ENCODE measurements at regions not wholly inside any gene's neighbourhood (a gene's known extent, or its start where the extent isn't known, plus 50 kb on each side); places are given as distances from the start of the nearest gene placed in this dataset.
A peak's percentile ranks its signal among the peaks of the same experiment; 100 is the strongest.

DNA sequence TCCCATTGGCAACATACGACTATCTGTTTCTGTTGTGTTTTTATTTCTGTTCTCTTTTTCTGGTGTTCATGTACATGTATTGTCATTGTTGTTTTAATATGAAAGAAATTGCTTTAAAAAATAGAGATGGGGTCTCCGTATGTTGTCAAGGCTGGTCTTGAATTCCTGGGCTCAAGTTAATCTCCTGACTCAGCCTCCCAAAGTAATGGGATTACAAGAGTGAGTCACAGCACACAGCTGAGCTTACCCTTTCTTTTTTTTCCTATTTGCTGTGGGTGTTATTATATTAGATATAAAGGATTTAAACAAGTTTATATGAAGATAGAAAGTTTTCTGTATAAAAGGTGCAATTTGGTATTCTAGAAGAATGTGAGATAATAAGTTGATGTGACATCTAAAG lies 554.6 kb downstream of the DSC3 start:
- FAIRE-seq (no peak), DNase-seq (ENCODE audit: insufficient read length, low spot score) (no peak)
- TF ChIP-seq, protein P1, sequence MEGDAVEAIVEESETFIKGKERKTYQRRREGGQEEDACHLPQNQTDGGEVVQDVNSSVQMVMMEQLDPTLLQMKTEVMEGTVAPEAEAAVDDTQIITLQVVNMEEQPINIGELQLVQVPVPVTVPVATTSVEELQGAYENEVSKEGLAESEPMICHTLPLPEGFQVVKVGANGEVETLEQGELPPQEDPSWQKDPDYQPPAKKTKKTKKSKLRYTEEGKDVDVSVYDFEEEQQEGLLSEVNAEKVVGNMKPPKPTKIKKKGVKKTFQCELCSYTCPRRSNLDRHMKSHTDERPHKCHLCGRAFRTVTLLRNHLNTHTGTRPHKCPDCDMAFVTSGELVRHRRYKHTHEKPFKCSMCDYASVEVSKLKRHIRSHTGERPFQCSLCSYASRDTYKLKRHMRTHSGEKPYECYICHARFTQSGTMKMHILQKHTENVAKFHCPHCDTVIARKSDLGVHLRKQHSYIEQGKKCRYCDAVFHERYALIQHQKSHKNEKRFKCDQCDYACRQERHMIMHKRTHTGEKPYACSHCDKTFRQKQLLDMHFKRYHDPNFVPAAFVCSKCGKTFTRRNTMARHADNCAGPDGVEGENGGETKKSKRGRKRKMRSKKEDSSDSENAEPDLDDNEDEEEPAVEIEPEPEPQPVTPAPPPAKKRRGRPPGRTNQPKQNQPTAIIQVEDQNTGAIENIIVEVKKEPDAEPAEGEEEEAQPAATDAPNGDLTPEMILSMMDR (IDR thresholded peaks at IDR 0.05; ENCODE audit: insufficient read depth, missing control alignments), result no peak

DNA sequence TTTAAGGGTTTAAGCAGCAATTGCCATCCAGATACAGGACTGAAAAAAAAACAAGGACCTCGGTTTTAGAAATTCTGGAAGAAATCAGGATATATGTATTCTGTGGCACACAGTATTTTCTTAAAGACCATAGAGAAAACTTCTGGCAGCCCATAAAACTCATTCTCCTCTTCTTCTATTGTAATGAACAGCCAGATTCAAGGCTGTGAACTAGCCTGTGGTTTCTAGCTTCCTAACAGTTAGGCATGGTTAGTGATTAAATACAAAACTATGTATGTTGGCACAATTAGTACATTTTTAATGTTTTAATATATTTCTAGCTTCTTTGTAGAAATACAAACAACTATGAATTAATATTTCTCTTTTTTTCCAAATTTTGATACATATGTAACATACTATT lies 555.7 kb downstream of the DSC3 start:
- TF ChIP-seq, protein P1 (IDR thresholded peaks at IDR 0.05; ENCODE audit: insufficient read depth, missing control alignments), result no peak
- no peak for DNase-seq (ENCODE audit: insufficient read length, low spot score)
- FAIRE-seq, result no peak

GRCh38 chr18:30485078-30485477 lies 557.5 kb downstream of the DSC3 start:
- DNase-seq (ENCODE audit: insufficient read length, low spot score), result no peak
- no peak for FAIRE-seq
- TF ChIP-seq, protein P1 (IDR thresholded peaks at IDR 0.05; ENCODE audit: insufficient read depth, missing control alignments), result no peak

GRCh38 chr18:30481871-30482270 lies 560.7 kb downstream of the DSC3 start:
- TF ChIP-seq, protein P1 (IDR thresholded peaks at IDR 0.05; ENCODE audit: insufficient read depth, missing control alignments), result no peak
- DNase-seq (ENCODE audit: insufficient read length, low spot score) (no peak), FAIRE-seq (no peak)

GRCh38 chr18:30469091-30469490 lies 573.5 kb downstream of the DSC3 start:
- DNase-seq (ENCODE audit: insufficient read length, low spot score), result no peak
- TF ChIP-seq, protein P1 (IDR thresholded peaks at IDR 0.05; ENCODE audit: insufficient read depth, missing control alignments), result no peak
- FAIRE-seq, result no peak

GRCh38 chr18:30465096-30465495 lies 577.4 kb downstream of the DSC3 start:
- TF ChIP-seq, protein P1 (IDR thresholded peaks at IDR 0.05; ENCODE audit: insufficient read depth, missing control alignments), result no peak
- DNase-seq (ENCODE audit: insufficient read length, low spot score), result no peak
- no peak for FAIRE-seq

DNA sequence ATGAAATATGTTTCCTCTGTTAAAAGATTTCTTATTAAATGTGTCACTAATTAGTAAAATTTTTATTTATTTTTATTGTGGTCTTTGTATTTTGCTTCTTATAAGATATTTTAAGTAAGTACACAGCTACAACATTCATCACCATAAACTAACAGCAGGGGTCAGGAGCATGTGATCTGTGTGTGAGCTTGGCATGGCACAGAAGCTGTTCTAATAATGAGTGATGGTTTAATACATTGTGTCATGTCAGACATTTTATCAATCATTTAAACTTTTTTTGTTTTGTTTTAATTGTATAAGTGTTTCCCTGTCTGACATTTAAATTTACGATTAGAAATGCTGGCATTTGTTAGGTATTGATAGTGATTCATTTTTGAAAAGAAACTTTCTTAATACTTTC lies 585.4 kb downstream of the DSC3 start:
- FAIRE-seq (peak; percentile 56), DNase-seq (ENCODE audit: insufficient read length, low spot score) (no peak)
- TF ChIP-seq, protein P1 (IDR thresholded peaks at IDR 0.05; ENCODE audit: insufficient read depth, missing control alignments), result no peak

All from D721Med (cell line).